GM12878 (cell line): ENCODE measurements at regions not wholly inside any gene's neighbourhood (a gene's known extent, or its start where the extent isn't known, plus 50 kb on each side); places are given as distances from the start of the nearest gene placed in this dataset.

Experiments
- ATAC-seq: fragments of 200-7000 bp; cut with Tn5 transposase; 3 replicates; pipeline ENCODE4 v1.9.1; 2020; ENCODE audit warnings: mild to moderate bottlenecking, moderate library complexity
- BruUV-seq: library from RNA; stranded (reverse); fragments of 400-500 nt; replicated peaks from 2 replicates; lab custom pipeline; 2021; lab: Mats Ljungman, UMichigan
- CTCF ChIA-PET: fragments of 300-600 bp; sonication (Branson Sonifier 250); formaldehyde crosslinking; extraction: SDS; loops from one replicate; lab custom pipeline; 2021; ENCODE audit warnings: inconsistent platforms; lab: Yijun Ruan, JAX
- POLR2A ChIA-PET: fragments of 350-600 bp; formaldehyde crosslinking; extraction: SDS; loops from one replicate; lab custom pipeline; 2021; ENCODE audit warnings: inconsistent platforms; lab: Charles Lee
- RAD21 ChIA-PET: fragments of 300-600 bp; sonication (Branson Sonifier 250); formaldehyde crosslinking; loops from one replicate; lab custom pipeline; 2023; ENCODE audit warnings: antibody characterized with exemption; ENCODE audit not compliant: unreplicated experiment; lab: Charles Lee
- SMC1A ChIA-PET: fragments of 300-600 bp; sonication (Branson Sonifier 250); formaldehyde crosslinking; loops from one replicate; lab custom pipeline; 2023; ENCODE audit not compliant: unreplicated experiment, uncharacterized antibody; lab: Charles Lee
- DNase-seq: peaks from one replicate; pipeline ENCODE4 v3.0.0-alpha.2; 2011; ENCODE audit warnings: low read depth, low spot score
- FAIRE-seq: peaks from 3 replicates; lab custom pipeline; 2011; peaks lifted over from hg19 to GRCh38; lab: Jason Lieb, UNC
- H2AFZ ChIP-seq: 2 replicates; pipeline ENCODE4 v1.6.0; 2011; ENCODE audit warnings: low read depth, low read length, control low read depth; ENCODE audit not compliant: control insufficient read depth
- H3K27ac ChIP-seq: 2 replicates; pipeline ENCODE4 v1.5.1; 2011; ENCODE audit warnings: control low read depth; ENCODE audit not compliant: control insufficient read depth, insufficient read depth
- H3K27me3 ChIP-seq, 2 experiments: replicated peaks in 1 of 2; 2 replicates each; pipeline versions ENCODE4 v1.6.0 to v1.6.1; 2011; ENCODE audit warnings: low read length in 1 of 2; ENCODE audit not compliant: control insufficient read depth in 2 of 2, insufficient read depth in 2 of 2
- H3K36me3 ChIP-seq, 2 experiments: 2 replicates each; pipeline ENCODE4 v1.5.1; 2011; ENCODE audit warnings: low read length in 1 of 2; ENCODE audit not compliant: control insufficient read depth in 2 of 2, insufficient read depth in 2 of 2
- H3K4me1 ChIP-seq: 2 replicates; pipeline ENCODE4 v1.6.1; 2011; ENCODE audit warnings: mild to moderate bottlenecking, low read length, moderate library complexity, mixed read lengths; ENCODE audit not compliant: control insufficient read depth, insufficient read depth
- H3K4me2 ChIP-seq: 2 replicates; pipeline ENCODE4 v1.6.0; 2011; ENCODE audit warnings: control low read depth; ENCODE audit not compliant: control insufficient read depth, insufficient read depth
- H3K4me3 ChIP-seq: fragments of 200-600 bp; sonication (generic); 2 replicates; pipeline ENCODE4 v1.5.1; 2016
- H3K79me2 ChIP-seq: 2 replicates; pipeline ENCODE4 v1.6.0; 2011; ENCODE audit warnings: low read length; ENCODE audit not compliant: control insufficient read depth, insufficient read depth
- H3K9ac ChIP-seq: 2 replicates; pipeline ENCODE4 v1.8.0; 2011; ENCODE audit warnings: low read length, control low read depth, mixed read lengths; ENCODE audit not compliant: control insufficient read depth, insufficient read depth
- H3K9me3 ChIP-seq: replicated peaks from 3 replicates; pipeline ENCODE4 v1.5.1; 2011; ENCODE audit warnings: mild to moderate bottlenecking, low read length; ENCODE audit not compliant: control insufficient read depth, insufficient read depth
- H4K20me1 ChIP-seq: 2 replicates; pipeline ENCODE4 v1.6.0; 2011; ENCODE audit not compliant: control insufficient read depth, insufficient read depth
- CHD2 ChIP-seq: IDR thresholded peaks from 2 replicates; pipeline ENCODE4 v1.6.1; 2011; ENCODE audit warnings: low read depth, low read length, improper control_type of control experiment, borderline replicate concordance
- ELK1 ChIP-seq: IDR thresholded peaks from 2 replicates; pipeline ENCODE4 v1.6.1; 2012; ENCODE audit warnings: low read depth, low read length, improper control_type of control experiment
- ESRRA ChIP-seq: IDR thresholded peaks from 2 replicates; pipeline ENCODE4 v1.6.1; 2012; ENCODE audit warnings: mild to moderate bottlenecking, low read length, improper control_type of control experiment
- EZH2 ChIP-seq: IDR thresholded peaks from 2 replicates; pipeline ENCODE4 v1.6.1; 2012; ENCODE audit warnings: low read depth, mild to moderate bottlenecking, control low read depth, inconsistent platforms, low read length, borderline replicate concordance; ENCODE audit not compliant: control insufficient read depth
- IKZF1 ChIP-seq: fragments of 450-650 bp; conservative IDR thresholded peaks from 2 replicates; pipeline ENCODE4 v1.6.1; 2017; ENCODE audit warnings: antibody characterized with exemption, mild to moderate bottlenecking
- MEF2B ChIP-seq: fragments of 450-650 bp; IDR thresholded peaks from 2 replicates; pipeline ENCODE4 v1.6.1; 2018; ENCODE audit warnings: mild to moderate bottlenecking, moderate library complexity; ENCODE audit not compliant: partially characterized antibody, poor library complexity, severe bottlenecking
- NBN ChIP-seq: fragments of 450-650 bp; IDR thresholded peaks from 2 replicates; pipeline ENCODE4 v1.6.1; 2016
- NKRF ChIP-seq: fragments of 450-650 bp; conservative IDR thresholded peaks from 2 replicates; pipeline ENCODE4 v1.6.1; 2017; ENCODE audit warnings: mild to moderate bottlenecking, moderate library complexity
- PAX8 ChIP-seq: fragments of 450-650 bp; IDR thresholded peaks from 2 replicates; pipeline ENCODE4 v1.6.1; 2017; ENCODE audit warnings: mild to moderate bottlenecking, moderate library complexity
- PML ChIP-seq: IDR thresholded peaks from 2 replicates; pipeline ENCODE4 v1.6.1; 2012; ENCODE audit warnings: low read length, inconsistent platforms
- POLR2AphosphoS5 ChIP-seq: IDR thresholded peaks from 2 replicates; pipeline ENCODE4 v1.6.1; 2011; ENCODE audit warnings: mild to moderate bottlenecking, low read length, inconsistent platforms
- RAD51 ChIP-seq: fragments of 450-650 bp; IDR thresholded peaks from 2 replicates; pipeline ENCODE4 v1.6.1; 2016; ENCODE audit warnings: moderate library complexity, mild to moderate bottlenecking, inconsistent platforms
- RFX5 ChIP-seq: IDR thresholded peaks from 2 replicates; pipeline ENCODE4 v1.6.1; 2011; ENCODE audit warnings: low read depth, low read length, improper control_type of control experiment
- SREBF1 ChIP-seq: IDR thresholded peaks from 2 replicates; pipeline ENCODE4 v1.6.1; 2012; ENCODE audit warnings: mild to moderate bottlenecking, low read length
- TARDBP ChIP-seq: IDR thresholded peaks from 2 replicates; pipeline ENCODE4 v1.6.1; 2016; ENCODE audit warnings: borderline replicate concordance
- TCF7 ChIP-seq: IDR thresholded peaks from 2 replicates; pipeline ENCODE4 v1.6.1; 2014; ENCODE audit warnings: antibody characterized with exemption, borderline replicate concordance
- USF2 ChIP-seq: IDR thresholded peaks from 2 replicates; pipeline ENCODE4 v1.6.1; 2011; ENCODE audit warnings: low read depth, low read length, improper control_type of control experiment, borderline replicate concordance
- YBX1 ChIP-seq: fragments of 450-650 bp; IDR thresholded peaks from 2 replicates; pipeline ENCODE4 v1.6.1; 2016; ENCODE audit warnings: antibody characterized with exemption
- ZBTB33 ChIP-seq: fragments of 450-650 bp; IDR thresholded peaks from 2 replicates; pipeline ENCODE4 v1.6.1; 2017; ENCODE audit warnings: mild to moderate bottlenecking
- WGBS: methylation state at CpG from one replicate; pipeline ENCODE4 v1.1.6; 2016; ENCODE audit warnings: low lambda C conversion rate; ENCODE audit not compliant: insufficient replicate concordance, insufficient coverage; ENCODE audit errors: missing lambda C conversion rate; 5-methylcytosine and 5-hydroxymethylcytosine counted together
- in situ Hi-C: fragments of 300-500 bp; cut with MboI; formaldehyde crosslinking; loops from 9 replicates; pipeline ENCODE4 v1.14.3; 2018; ENCODE audit warnings: mixed read lengths
- intact Hi-C: fragments of 100-400 bp; cut with micrococcal nuclease; formaldehyde crosslinking; loops from one replicate; pipeline ENCODE4 v1.14.2; 2022; ENCODE audit not compliant: unreplicated experiment

GRCh38 chr3:96319166-96319565, 495.2 kb upstream of the EPHA6 start:
- no peak overlapping the region for H3K4me3 ChIP-seq
- H3K79me2 ChIP-seq = no peaks in the 10 kb centered on the region
- no peaks in the 10 kb centered on the region for H3K9me3 ChIP-seq
- no peak for DNase-seq
- no peak for FAIRE-seq
- ChIA-PET RAD21 (no interaction called here), SMC1A (no interaction called here), POLR2A (no interaction called here), CTCF (no interaction called here)
- in situ Hi-C loops = no loop called here
- H3K27ac ChIP-seq = no peak overlapping the region
- H2AFZ ChIP-seq = no peak overlapping the region
- no peaks in the 10 kb centered on the region for H4K20me1 ChIP-seq
- 0% methylated on average over 1 of the region's 1 CpG for WGBS
- no peak overlapping the region for H3K9ac ChIP-seq
- no peak overlapping the region for H3K4me2 ChIP-seq
- no TSS peak for BruUV-seq
- ATAC-seq = no peak
- no peaks in the 10 kb centered on the region for H3K27me3 ChIP-seq
- no peaks in the 10 kb centered on the region for H3K36me3 ChIP-seq
- no peak for TF ChIP-seq RFX5
- TF ChIP-seq YBX1 = no peak
- no peak for TF ChIP-seq ZBTB33
- no peak for TF ChIP-seq SREBF1
- TF ChIP-seq TCF7 = no peak
- no peak for TF ChIP-seq PAX8
- no peak for TF ChIP-seq CHD2
- TF ChIP-seq ESRRA = no peak
- no peak for TF ChIP-seq IKZF1
- no peak for TF ChIP-seq EZH2
- no peak for TF ChIP-seq NBN
- TF ChIP-seq PML = no peak
- TF ChIP-seq POLR2AphosphoS5 = no peak
- no peak for TF ChIP-seq TARDBP
- no peak for TF ChIP-seq NKRF
- no peak for TF ChIP-seq USF2
- TF ChIP-seq MEF2B = no peak
- TF ChIP-seq ELK1 = no peak
- TF ChIP-seq RAD51 = no peak
- TF ChIP-seq, all 136 proteins: peak for 0
- intact Hi-C loops = no loop called here
- no peaks in the 10 kb centered on the region for H3K4me1 ChIP-seq
